ENCODE measurements at regions not wholly inside any gene's neighbourhood (a gene's known extent, or its start where the extent isn't known, plus 50 kb on each side); places are given as distances from the start of the nearest gene placed in this dataset.

- no peaks in the 10 kb centered on the region for H3K36me3 ChIP-seq (ENCODE audit: insufficient read depth)
- peaks cover 41% of the 10 kb centered on the region for H3K4me1 Mint-ChIP-seq
- no peak overlapping the region for H3K4me3 Mint-ChIP-seq
- ATAC-seq (no peak), DNase-seq (ENCODE audit: low spot score) (no peak)
- H3K27ac ChIP-seq (ENCODE audit: low read depth), result no peak overlapping the region
- no peak overlapping the region for H3K4me2 ChIP-seq
- H3K27me3 ChIP-seq (ENCODE audit: insufficient read depth), result no peaks in the 10 kb centered on the region
- H3K4me1 ChIP-seq (ENCODE audit: insufficient read depth), result peaks cover 35% of the 10 kb centered on the region
- H3K79me2 ChIP-seq (replicated peaks; ENCODE audit: insufficient read depth), result no peaks in the 10 kb centered on the region
- H3K9me2 ChIP-seq (ENCODE audit: insufficient read depth), result peaks cover 6% of the 10 kb centered on the region; the same call in 1 of the 2 replicates
- H4K20me1 ChIP-seq (replicated peaks; ENCODE audit: insufficient read depth), result no peaks in the 10 kb centered on the region
- H3K36me3 Mint-ChIP-seq (ENCODE audit: low read depth), result no peaks in the 10 kb centered on the region
- H3F3A ChIP-seq (replicated peaks; ENCODE audit: low read depth), result no peaks in the 10 kb centered on the region
- no peak overlapping the region for H3K27ac Mint-ChIP-seq
- H2AFZ ChIP-seq, result no peak overlapping the region
- H3K27me3 Mint-ChIP-seq (ENCODE audit: insufficient read depth, low read depth, poor library complexity), result peaks cover 3% of the 10 kb centered on the region
- no peak overlapping the region for H3K4me3 ChIP-seq
- TF ChIP-seq STAT1 (IDR thresholded peaks at IDR 0.05; ENCODE audit: unreplicated experiment) (no peak), CTCF (conservative IDR thresholded peaks at IDR 0.05; ENCODE audit: low read depth in 2 of 2) (no peak), REST (IDR thresholded peaks at IDR 0.05; ENCODE audit: unreplicated experiment) (no peak), ETS1 (IDR thresholded peaks at IDR 0.05) (no peak), EZH2phosphoT487 (IDR thresholded peaks at IDR 0.05; ENCODE audit: unreplicated experiment) (no peak), JUNB (IDR thresholded peaks at IDR 0.05; ENCODE audit: unreplicated experiment) (no peak), CREB1 (CRISPR knock-in tag; IDR thresholded peaks at IDR 0.05; ENCODE audit: low read depth) (no peak), NANOG (IDR thresholded peaks at IDR 0.05; ENCODE audit: borderline replicate concordance) (no peak), EZH2 (IDR thresholded peaks at IDR 0.05; ENCODE audit: low read depth, unreplicated experiment) (no peak)
- no peaks in the 10 kb centered on the region; the same call in 2 of the 3 replicates for H3K9me3 Mint-ChIP-seq
These were observed 162.0 kb upstream of the SEMA6A start for GRCh38 chr5:116736671-116737070.

All from GM23338 (cell line).